ENCODE measurements at regions not wholly inside any gene's neighbourhood (a gene's known extent, or its start where the extent isn't known, plus 50 kb on each side); places are given as distances from the start of the nearest gene placed in this dataset.

- TF ChIP-seq CTCF (IDR thresholded peaks at IDR 0.05) (no peak), POLR2A (IDR thresholded peaks at IDR 0.05) (no peak)
These were observed 50.6 kb upstream of the GLDC start for GRCh38 chr9:6696178-6696577.
